Caco-2 (cell line): ENCODE measurements at regions not wholly inside any gene's neighbourhood (a gene's known extent, or its start where the extent isn't known, plus 50 kb on each side); places are given as distances from the start of the nearest gene placed in this dataset.

Experiments used
- BruUV-seq: library from RNA; stranded (reverse); fragments of 400-500 nt; replicated peaks from 2 replicates; lab custom pipeline; 2021; lab: Mats Ljungman, UMichigan
- CTCF ChIA-PET: fragments of 300-600 bp; sonication (Branson Sonifier 250); formaldehyde crosslinking; loops from one replicate; lab custom pipeline; 2022; ENCODE audit warnings: antibody characterized with exemption; lab: Charles Lee
- POLR2A ChIA-PET: fragments of 300-600 bp; sonication (Branson Sonifier 250); formaldehyde crosslinking; loops from one replicate; lab custom pipeline; 2022; ENCODE audit warnings: antibody characterized with exemption; lab: Charles Lee
- DNase-seq, 2 experiments: peaks; one replicate each; pipeline versions ENCODE4 v3.0.0 to v3.0.0-alpha.2; 2020 to 2022
- H3K27me3 ChIP-seq: replicated peaks from 2 replicates; pipeline ENCODE4 v1.6.0; 2011; ENCODE audit warnings: low read length; ENCODE audit not compliant: control insufficient read depth, insufficient read depth
- H3K36me3 ChIP-seq: 2 replicates; pipeline ENCODE4 v1.5.1; 2011; ENCODE audit warnings: low read length; ENCODE audit not compliant: control insufficient read depth, insufficient read depth
- H3K4me1 ChIP-seq: fragments of 250-450 bp; sonication (Bioruptor Pico); 2 replicates; pipeline ENCODE4 v1.5.1; 2020; ENCODE audit warnings: mild to moderate bottlenecking
- H3K4me3 ChIP-seq: 2 replicates; pipeline ENCODE4 v1.5.1; 2011; ENCODE audit warnings: low read depth, mild to moderate bottlenecking, control low read depth, low read length
- H3K9me3 ChIP-seq: fragments of 250-450 bp; sonication (Bioruptor Pico); 2 replicates; pipeline ENCODE4 v1.5.1; 2020; ENCODE audit warnings: mild to moderate bottlenecking, moderate library complexity
- H3K27ac Mint-ChIP-seq: one replicate; pipeline ENCODE4 v1.8.0; 2022; ENCODE audit warnings: mixed read lengths; ENCODE audit not compliant: unreplicated experiment
- H3K27me3 Mint-ChIP-seq: one replicate; pipeline ENCODE4 v1.8.0; 2022; ENCODE audit warnings: mixed read lengths; ENCODE audit not compliant: insufficient read depth, unreplicated experiment
- H3K36me3 Mint-ChIP-seq: one replicate; pipeline ENCODE4 v1.8.0; 2022; ENCODE audit warnings: mild to moderate bottlenecking, mixed read lengths; ENCODE audit not compliant: insufficient read depth, unreplicated experiment
- H3K4me1 Mint-ChIP-seq: one replicate; pipeline ENCODE4 v1.8.0; 2022; ENCODE audit warnings: low read depth, mixed read lengths; ENCODE audit not compliant: unreplicated experiment
- H3K4me3 Mint-ChIP-seq: one replicate; pipeline ENCODE4 v1.8.0; 2022; ENCODE audit warnings: mild to moderate bottlenecking, moderate library complexity, mixed read lengths; ENCODE audit not compliant: unreplicated experiment
- H3K9me3 Mint-ChIP-seq: one replicate; pipeline ENCODE4 v1.8.0; 2022; ENCODE audit warnings: mixed read lengths; ENCODE audit not compliant: unreplicated experiment
- CTCF ChIP-seq, 2 experiments: fragments of 200-600 bp in 1 of 2; IDR thresholded peaks; 1 replicate in 1 of 2; 2 replicates in 1 of 2; pipeline versions ENCODE4 v1.5.1 to v1.8.0; 2011 to 2022; ENCODE audit warnings: antibody characterized with exemption in 1 of 2, control low read depth in 1 of 2, inconsistent platforms in 1 of 2, low read depth in 1 of 2, low read length in 1 of 2, mild to moderate bottlenecking in 1 of 2, moderate library complexity in 1 of 2; ENCODE audit not compliant: insufficient read depth in 1 of 2, severe bottlenecking in 1 of 2, unreplicated experiment in 1 of 2
- intact Hi-C: fragments of 100-400 bp; cut with micrococcal nuclease; formaldehyde crosslinking; loops from one replicate; pipeline ENCODE4 v1.10.0; 2022; ENCODE audit not compliant: unreplicated experiment

- DNase-seq = no peak
- no peaks in the 10 kb centered on the region for H3K9me3 ChIP-seq
- intact Hi-C loops = no loop called here
- no peak for TF ChIP-seq CTCF (IDR thresholded peaks at IDR 0.05; ENCODE audit: insufficient read depth in 1 of 2, low read depth in 1 of 2, low read length in 1 of 2, severe bottlenecking in 1 of 2, unreplicated experiment in 1 of 2)
- ChIA-PET POLR2A (no interaction called here), CTCF (no interaction called here)
- H3K4me3 ChIP-seq = no peak overlapping the region
- no peaks in the 10 kb centered on the region for H3K36me3 ChIP-seq
- no peaks in the 10 kb centered on the region for H3K27me3 ChIP-seq
- Mint-ChIP-seq H3K4me3 (no peak overlapping the region), H3K4me1 (peaks cover 1% of the 10 kb centered on the region), H3K36me3 (no peaks in the 10 kb centered on the region), H3K27ac (no peak overlapping the region), H3K27me3 (no peaks in the 10 kb centered on the region), H3K9me3 (no peaks in the 10 kb centered on the region)
- peaks cover 8% of the 10 kb centered on the region; the same call in 1 of the 2 replicates for H3K4me1 ChIP-seq
- no TSS peak for BruUV-seq
Observed at GRCh38 chr6:4591218-4591617, 185.0 kb upstream of the CDYL start.

- Mint-ChIP-seq H3K4me3 (no peak overlapping the region), H3K4me1 (peaks cover 6% of the 10 kb centered on the region), H3K27ac (no peak overlapping the region), H3K27me3 (no peaks in the 10 kb centered on the region), H3K9me3 (no peaks in the 10 kb centered on the region), H3K36me3 (no peaks in the 10 kb centered on the region)
- H3K9me3 ChIP-seq = no peaks in the 10 kb centered on the region
- no TSS peak for BruUV-seq
- DNase-seq = no peak
- H3K4me1 ChIP-seq = peaks cover 12% of the 10 kb centered on the region; the same call in 1 of the 2 replicates
- POLR2A ChIA-PET = no interaction called here
- H3K36me3 ChIP-seq = no peaks in the 10 kb centered on the region
- no peak for TF ChIP-seq CTCF (IDR thresholded peaks at IDR 0.05; ENCODE audit: insufficient read depth in 1 of 2, low read depth in 1 of 2, low read length in 1 of 2, severe bottlenecking in 1 of 2, unreplicated experiment in 1 of 2)
- intact Hi-C loops = no loop called here
- H3K4me3 ChIP-seq = no peak overlapping the region
- no peaks in the 10 kb centered on the region for H3K27me3 ChIP-seq
- CTCF ChIA-PET = no interaction called here
Observed at GRCh38 chr6:4589295-4589694, 186.9 kb upstream of the CDYL start.

DNA sequence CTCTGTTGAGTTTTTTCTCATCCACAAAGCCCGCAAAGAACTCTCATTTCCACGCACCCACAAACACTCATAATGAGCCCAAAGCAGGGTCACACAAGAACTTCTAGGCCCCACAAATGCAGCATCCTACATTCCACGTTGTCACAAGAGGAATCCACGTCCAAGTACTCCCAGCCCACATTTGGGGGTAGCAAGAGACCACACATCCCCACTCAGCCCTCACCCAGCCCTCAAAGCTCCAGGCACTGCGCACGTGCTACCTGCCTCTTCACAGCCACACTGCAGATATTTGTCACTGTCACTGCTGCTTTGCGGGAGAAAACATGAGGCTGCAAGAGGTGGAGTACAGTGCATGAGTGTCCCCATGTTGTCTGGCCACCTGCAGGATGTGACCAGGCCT is 187.6 kb upstream of the CDYL start:
- Histone ChIP-seq H3K27me3 (no peaks in the 10 kb centered on the region), H3K36me3 (no peaks in the 10 kb centered on the region), H3K4me3 (no peak overlapping the region), H3K4me1 (peaks cover 12% of the 10 kb centered on the region; the same call in 1 of the 2 replicates), H3K9me3 (no peaks in the 10 kb centered on the region)
- H3K4me1 Mint-ChIP-seq = peaks cover 6% of the 10 kb centered on the region
- ChIA-PET POLR2A (no interaction called here), CTCF (no interaction called here)
- H3K36me3 Mint-ChIP-seq = no peaks in the 10 kb centered on the region
- H3K27me3 Mint-ChIP-seq = no peaks in the 10 kb centered on the region
- TF ChIP-seq CTCF (IDR thresholded peaks at IDR 0.05; ENCODE audit: insufficient read depth in 1 of 2, low read depth in 1 of 2, low read length in 1 of 2, severe bottlenecking in 1 of 2, unreplicated experiment in 1 of 2) = no peak
- H3K9me3 Mint-ChIP-seq = no peaks in the 10 kb centered on the region
- H3K27ac Mint-ChIP-seq = no peak overlapping the region
- BruUV-seq = no TSS peak
- DNase-seq = no peak
- no peak overlapping the region for H3K4me3 Mint-ChIP-seq
- intact Hi-C loops = no loop called here
